ENCODE measurements at regions not wholly inside any gene's neighbourhood (a gene's known extent, or its start where the extent isn't known, plus 50 kb on each side); places are given as distances from the start of the nearest gene placed in this dataset.

DNA sequence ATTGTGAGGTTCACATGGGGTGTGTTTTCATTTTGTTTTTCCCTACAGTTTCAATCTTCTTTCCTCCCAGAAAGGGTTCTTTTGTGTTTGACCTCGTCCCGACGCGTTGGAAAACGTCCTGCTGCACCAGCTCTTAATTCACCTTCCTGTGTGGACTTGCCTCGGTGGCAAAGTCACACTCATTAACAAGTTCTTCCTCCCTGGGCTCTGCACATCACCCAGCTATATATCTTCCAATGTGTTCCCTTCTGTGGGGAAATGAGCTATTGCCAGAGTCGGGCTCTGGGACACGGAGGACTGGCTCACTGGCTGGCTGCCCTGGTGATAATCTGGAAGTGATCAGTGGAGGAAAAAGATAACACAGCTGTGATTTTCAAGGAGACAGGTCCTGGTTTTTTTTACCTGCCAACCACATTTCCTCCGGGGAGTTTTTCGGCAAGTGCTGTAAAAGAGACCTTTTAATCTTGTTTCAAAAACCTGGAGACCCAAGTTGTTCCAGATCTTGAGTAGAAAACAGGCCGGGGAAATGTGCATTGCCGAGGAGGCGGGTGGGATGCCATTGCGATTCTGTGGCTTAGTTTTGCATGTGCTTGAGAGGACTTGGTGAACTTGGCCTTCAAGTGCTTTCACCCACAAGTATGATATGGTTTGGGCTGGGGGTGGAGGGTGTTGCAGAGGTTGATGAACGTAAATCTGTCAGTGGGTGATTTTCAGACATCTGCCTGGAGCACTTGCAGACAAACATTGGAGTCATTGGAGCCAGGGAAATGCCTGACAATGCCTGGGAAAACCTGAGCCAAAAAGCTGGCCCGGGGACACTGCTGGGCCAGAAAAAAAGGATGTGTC lies 96.5 kb upstream of the CREB5 start (continued):
- no peak for TF ChIP-seq RNF2 (IDR thresholded peaks at IDR 0.05; ENCODE audit: borderline replicate concordance, low read depth, low read length, missing control alignments, poor library complexity, severe bottlenecking)

All from H1 (cell line).